Kidney (tissue), 13 donors: ENCODE measurements at regions not wholly inside any gene's neighbourhood (a gene's known extent, or its start where the extent isn't known, plus 50 kb on each side); places are given as distances from the start of the nearest gene placed in this dataset.

ENCODE experiments used
- DNase-seq, 5 donors: peaks; one replicate each; pipeline ENCODE4 v3.0.0-alpha.2; 2013 to 2020
- FAIRE-seq: peaks from 2 replicates; lab custom pipeline; 2012; peaks lifted over from hg19 to GRCh38; lab: Jason Lieb, UNC
- H3K27ac ChIP-seq, 2 donors: one replicate each; pipeline ENCODE4 v1.7.0; 2013; ENCODE audit warnings: low read depth in 2 of 2, low read length in 2 of 2, inconsistent platforms in 1 of 2
- H3K27me3 ChIP-seq: one replicate; pipeline ENCODE4 v1.7.1; 2013; ENCODE audit warnings: low read length, inconsistent platforms; ENCODE audit not compliant: control insufficient read depth, insufficient read depth
- H3K36me3 ChIP-seq, 3 donors: one replicate each; pipeline versions ENCODE4 v1.7.0 to v1.7.1; 2013; ENCODE audit warnings: low read length in 3 of 3, control low read depth in 1 of 3, inconsistent platforms in 1 of 3; ENCODE audit not compliant: insufficient read depth in 3 of 3, control insufficient read depth in 2 of 3
- H3K4me1 ChIP-seq, 3 donors: one replicate each; pipeline versions ENCODE4 v1.7.0 to v1.7.1; 2013; ENCODE audit warnings: low read length in 3 of 3, inconsistent platforms in 1 of 3, low read depth in 1 of 3; ENCODE audit not compliant: control insufficient read depth in 2 of 3, insufficient read depth in 2 of 3
- H3K4me3 ChIP-seq, 3 donors: one replicate each; pipeline versions ENCODE4 v1.7.0 to v1.8.1; 2013; ENCODE audit warnings: low read length in 3 of 3, control low read depth in 1 of 3, inconsistent platforms in 1 of 3
- H3K9ac ChIP-seq, 3 donors: one replicate each; pipeline versions ENCODE4 v1.7.0 to v1.7.1; 2013; ENCODE audit warnings: low read length in 3 of 3, control low read depth in 1 of 3, inconsistent platforms in 1 of 3
- H3K9me3 ChIP-seq, 3 donors: one replicate each; pipeline versions ENCODE4 v1.7.0 to v1.7.1; 2013; ENCODE audit warnings: low read length in 3 of 3, control low read depth in 1 of 3, inconsistent platforms in 1 of 3; ENCODE audit not compliant: control insufficient read depth in 2 of 3, insufficient read depth in 1 of 3
- intact Hi-C: fragments of 100-400 bp; cut with DNase I; formaldehyde crosslinking; loops from one replicate; pipeline ENCODE4 v1.11.1; 2022
- TF ChIP-seq, protein P1 (sequence below): IDR thresholded peaks from 3 replicates; pipeline ENCODE4 v1.5.1; 2012; ENCODE audit warnings: mild to moderate bottlenecking, moderate library complexity, borderline replicate concordance; ENCODE audit not compliant: insufficient read depth; ENCODE audit errors: extremely low read depth
- donor health status: control.
- donor health status: control.
- donor health status: control.
- donor health status: control.
- donor health status: control.
- donor health status: DM: yes; HTN: yes; CAD: no.
- donor health status: Normal renal cell carcinoma (clear cell type).

DNA sequence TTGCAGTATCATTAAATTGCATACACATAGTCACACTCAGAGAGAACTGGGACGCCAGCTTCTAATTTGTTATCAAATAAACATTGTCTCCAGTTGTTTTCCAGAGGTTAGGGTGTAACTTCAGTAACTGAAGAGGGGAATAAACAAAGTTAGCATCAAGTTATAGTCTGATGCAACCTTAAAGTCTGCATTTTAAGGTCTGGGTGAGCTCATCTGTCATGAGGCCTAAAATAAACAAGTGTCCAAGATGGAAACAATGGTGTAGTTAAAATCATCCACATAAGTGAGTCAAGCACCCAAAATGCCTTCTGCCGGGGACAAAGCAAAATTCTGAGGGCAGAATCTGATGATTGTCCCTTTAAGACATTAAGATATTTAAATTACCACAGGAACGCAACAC, 70.3 kb upstream of the EMCN start:
- Histone ChIP-seq H3K4me3 (no peak overlapping the region), H3K9me3 (no peaks in the 10 kb centered on the region), H3K4me1 (no peaks in the 10 kb centered on the region), H3K9ac (no peak overlapping the region), H3K27ac (no peak overlapping the region), H3K27me3 (no peaks in the 10 kb centered on the region), H3K36me3 (no peaks in the 10 kb centered on the region)
- intact Hi-C loops, result no loop called here
- TF ChIP-seq, protein P1, sequence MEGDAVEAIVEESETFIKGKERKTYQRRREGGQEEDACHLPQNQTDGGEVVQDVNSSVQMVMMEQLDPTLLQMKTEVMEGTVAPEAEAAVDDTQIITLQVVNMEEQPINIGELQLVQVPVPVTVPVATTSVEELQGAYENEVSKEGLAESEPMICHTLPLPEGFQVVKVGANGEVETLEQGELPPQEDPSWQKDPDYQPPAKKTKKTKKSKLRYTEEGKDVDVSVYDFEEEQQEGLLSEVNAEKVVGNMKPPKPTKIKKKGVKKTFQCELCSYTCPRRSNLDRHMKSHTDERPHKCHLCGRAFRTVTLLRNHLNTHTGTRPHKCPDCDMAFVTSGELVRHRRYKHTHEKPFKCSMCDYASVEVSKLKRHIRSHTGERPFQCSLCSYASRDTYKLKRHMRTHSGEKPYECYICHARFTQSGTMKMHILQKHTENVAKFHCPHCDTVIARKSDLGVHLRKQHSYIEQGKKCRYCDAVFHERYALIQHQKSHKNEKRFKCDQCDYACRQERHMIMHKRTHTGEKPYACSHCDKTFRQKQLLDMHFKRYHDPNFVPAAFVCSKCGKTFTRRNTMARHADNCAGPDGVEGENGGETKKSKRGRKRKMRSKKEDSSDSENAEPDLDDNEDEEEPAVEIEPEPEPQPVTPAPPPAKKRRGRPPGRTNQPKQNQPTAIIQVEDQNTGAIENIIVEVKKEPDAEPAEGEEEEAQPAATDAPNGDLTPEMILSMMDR, result no peak
- FAIRE-seq, result no peak
- no peak for DNase-seq

DNA sequence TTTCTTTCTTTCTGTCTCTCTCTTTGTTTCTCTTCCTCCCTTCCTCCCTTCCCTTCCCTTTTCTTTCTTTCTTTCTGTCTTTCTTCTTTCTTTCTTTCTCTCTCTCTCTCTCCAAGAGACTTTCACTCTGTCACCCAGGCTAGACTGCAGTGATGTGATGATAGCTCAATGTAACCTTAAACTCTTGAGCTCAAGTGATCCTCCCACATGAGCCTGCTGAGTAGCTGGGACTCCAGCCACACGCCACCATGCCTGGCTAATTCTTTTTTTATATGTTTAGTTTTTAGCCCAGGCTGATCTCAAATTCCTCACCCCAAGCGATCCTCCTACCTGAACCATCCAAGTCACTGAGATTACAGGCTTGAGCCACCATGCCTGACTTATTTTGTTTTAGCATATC, 64.3 kb upstream of the EMCN start:
- FAIRE-seq (no peak), DNase-seq (peak in 4 of 5 donors; percentile 46 to 78 (median 64))
- intact Hi-C loops, result no loop called here
- Histone ChIP-seq H3K4me3 (no peak overlapping the region), H3K27me3 (no peaks in the 10 kb centered on the region), H3K9ac (no peak overlapping the region), H3K9me3 (no peaks in the 10 kb centered on the region), H3K27ac (no peak overlapping the region), H3K36me3 (no peaks in the 10 kb centered on the region), H3K4me1 (no peaks in the 10 kb centered on the region)
- TF ChIP-seq, protein P1, result no peak

DNA sequence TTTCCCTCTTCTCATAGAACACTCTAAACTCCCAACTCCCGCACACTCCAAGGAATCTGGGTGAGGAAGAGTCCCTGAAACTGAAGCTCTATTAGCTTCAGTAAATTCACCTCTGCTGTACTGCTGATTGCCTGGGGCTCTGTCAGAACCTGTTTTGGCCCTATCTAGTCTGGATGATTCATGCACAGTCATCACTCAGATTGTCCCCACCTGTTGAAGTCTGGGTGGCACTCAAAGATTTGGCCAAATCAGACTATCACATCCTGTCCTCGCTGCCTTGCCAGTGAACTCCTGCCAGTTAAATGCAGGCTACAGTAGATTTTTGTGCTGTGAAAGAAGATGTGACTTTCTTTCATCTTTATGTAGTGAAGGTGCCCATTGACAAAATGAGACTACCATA, 63.5 kb upstream of the EMCN start:
- TF ChIP-seq, protein P1, result no peak
- no peak for FAIRE-seq
- intact Hi-C loops, result no loop called here

DNA sequence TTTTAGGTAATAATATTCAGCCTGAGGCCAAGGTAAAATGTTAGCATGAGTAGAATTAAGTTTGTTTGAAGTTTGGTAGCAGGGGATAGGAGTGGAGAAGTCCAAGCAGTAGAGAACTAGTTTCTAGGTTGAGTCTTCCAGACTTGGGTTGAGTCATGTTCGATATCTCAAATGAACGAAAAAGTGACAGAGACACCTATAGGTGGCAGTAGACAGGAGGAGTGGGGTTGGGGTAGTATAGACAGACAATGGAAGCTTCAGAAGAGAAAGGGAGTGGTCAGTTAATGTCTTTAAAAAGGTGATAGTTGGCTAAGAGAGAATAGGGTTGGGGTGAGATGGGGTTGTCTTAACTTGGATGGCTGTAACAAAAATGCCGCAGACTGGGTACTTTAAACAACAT, 58.7 kb upstream of the EMCN start:
- no peak for FAIRE-seq
- intact Hi-C loops, result no loop called here

More for the DNA sequence above, 63.5 kb upstream of the EMCN start:
- no peak overlapping the region for H3K4me3 ChIP-seq
- no peak overlapping the region for H3K27ac ChIP-seq
- no peaks in the 10 kb centered on the region for H3K27me3 ChIP-seq
- peak in 1 of 5 donors; percentile 1 for DNase-seq
- H3K9ac ChIP-seq, result no peak overlapping the region
- H3K4me1 ChIP-seq, result no peaks in the 10 kb centered on the region
- H3K36me3 ChIP-seq, result no peaks in the 10 kb centered on the region
- H3K9me3 ChIP-seq, result no peaks in the 10 kb centered on the region

More for the DNA sequence above, 58.7 kb upstream of the EMCN start:
- H3K4me1 ChIP-seq, result no peaks in the 10 kb centered on the region
- no peak overlapping the region for H3K9ac ChIP-seq
- no peaks in the 10 kb centered on the region for H3K27me3 ChIP-seq
- no peaks in the 10 kb centered on the region for H3K36me3 ChIP-seq
- DNase-seq, result no peak
- no peak overlapping the region for H3K27ac ChIP-seq
- no peak overlapping the region for H3K4me3 ChIP-seq
- TF ChIP-seq, protein P1, result no peak
- H3K9me3 ChIP-seq, result no peaks in the 10 kb centered on the region
